ENCODE measurements at regions not wholly inside any gene's neighbourhood (a gene's known extent, or its start where the extent isn't known, plus 50 kb on each side); places are given as distances from the start of the nearest gene placed in this dataset.

GRCh38 chr4:123819362-123820035 lies 422.9 kb downstream of the SPRY1 start:
- TF ChIP-seq CTCF (IDR thresholded peaks at IDR 0.05 in 8 of 11, conservative IDR thresholded peaks at IDR 0.05 in 3 of 11) = no peak
- no peak for TF ChIP-seq POLR2A (IDR thresholded peaks at IDR 0.05)
- TF ChIP-seq POLR2AphosphoS5 (IDR thresholded peaks at IDR 0.05) = no peak
- Histone ChIP-seq H3K9me3 (no peaks in the 10 kb centered on the region), H3K36me3 (no peaks in the 10 kb centered on the region), H3K4me1 (no peaks in the 10 kb centered on the region), H3K27ac (no peak overlapping the region), H3K27me3 (replicated peaks in 1 of 7) (no peaks in the 10 kb centered on the region), H3K4me3 (no peak overlapping the region)
- no peak for DNase-seq
- intact Hi-C loops (cut with DNase I; ENCODE audit: low total_unique reads) = no loop called here

GRCh38 chr4:123821861-123822260 lies 425.3 kb downstream of the SPRY1 start:
- intact Hi-C loops (cut with DNase I; ENCODE audit: low total_unique reads) = no loop called here
- no peaks in the 10 kb centered on the region for H3K27me3 ChIP-seq (replicated peaks in 1 of 7)
- H3K4me3 ChIP-seq = no peak overlapping the region
- no peak for TF ChIP-seq POLR2A (IDR thresholded peaks at IDR 0.05)
- TF ChIP-seq POLR2AphosphoS5 (IDR thresholded peaks at IDR 0.05) = no peak
- TF ChIP-seq CTCF (IDR thresholded peaks at IDR 0.05 in 8 of 11, conservative IDR thresholded peaks at IDR 0.05 in 3 of 11) = no peak
- no peak overlapping the region for H3K27ac ChIP-seq
- H3K9me3 ChIP-seq = no peaks in the 10 kb centered on the region
- DNase-seq = no peak
- H3K36me3 ChIP-seq = no peaks in the 10 kb centered on the region
- no peaks in the 10 kb centered on the region for H3K4me1 ChIP-seq

- Histone ChIP-seq H3K4me3 (no peak overlapping the region), H3K36me3 (no peaks in the 10 kb centered on the region), H3K9me3 (no peaks in the 10 kb centered on the region), H3K4me1 (no peaks in the 10 kb centered on the region), H3K27ac (no peak overlapping the region), H3K27me3 (replicated peaks in 1 of 7) (no peaks in the 10 kb centered on the region)
- intact Hi-C loops (cut with DNase I; ENCODE audit: low total_unique reads) = no loop called here
- 69 to 82% (median 79%) methylated on average over 2 of the region's 2 CpGs for WGBS, 5 donors
- no peak for DNase-seq
- no peak for TF ChIP-seq CTCF (IDR thresholded peaks at IDR 0.05 in 8 of 11, conservative IDR thresholded peaks at IDR 0.05 in 3 of 11)
- TF ChIP-seq POLR2A (IDR thresholded peaks at IDR 0.05) = no peak
- no peak for TF ChIP-seq POLR2AphosphoS5 (IDR thresholded peaks at IDR 0.05)
Measured at GRCh38 chr4:123822353-123822752, 425.8 kb downstream of the SPRY1 start.

GRCh38 chr4:123823244-123823643 lies 426.6 kb downstream of the SPRY1 start:
- 83 to 98% (median 93%) methylated on average over 4 of the region's 4 CpGs for WGBS, 5 donors
- TF ChIP-seq POLR2A (IDR thresholded peaks at IDR 0.05) (no peak), CTCF (IDR thresholded peaks at IDR 0.05 in 8 of 11, conservative IDR thresholded peaks at IDR 0.05 in 3 of 11) (no peak)
- Histone ChIP-seq H3K36me3 (no peaks in the 10 kb centered on the region), H3K4me3 (no peak overlapping the region), H3K27ac (no peak overlapping the region), H3K9me3 (no peaks in the 10 kb centered on the region), H3K4me1 (no peaks in the 10 kb centered on the region), H3K27me3 (replicated peaks in 1 of 7) (no peaks in the 10 kb centered on the region)
- no peak for DNase-seq
- intact Hi-C loops (cut with DNase I; ENCODE audit: low total_unique reads) = no loop called here
